Fibroblast of the aortic adventitia (primary cell): ENCODE measurements at regions not wholly inside any gene's neighbourhood (a gene's known extent, or its start where the extent isn't known, plus 50 kb on each side); places are given as distances from the start of the nearest gene placed in this dataset.
"Not testable (repeated sequence)": the region's sequence is repeated elsewhere in the genome, so short reads cannot be mapped to it uniquely, and the experiment has no call there.

Source experiments
- DNase-seq: peaks from one replicate; pipeline ENCODE4 v3.0.0-alpha.2; 2010; ENCODE audit warnings: low read depth
- H3K4me3 ChIP-seq: 2 replicates; pipeline ENCODE4 v1.5.1; 2011; ENCODE audit warnings: low read depth, mild to moderate bottlenecking, control low read depth, low read length, moderate library complexity
- CTCF ChIP-seq: IDR thresholded peaks from 2 replicates; pipeline ENCODE4 v1.5.1; 2011; ENCODE audit warnings: mild to moderate bottlenecking, low read length, control low read depth, inconsistent platforms; ENCODE audit not compliant: insufficient read depth

GRCh38 chr5:16987776-16988175 is 51.7 kb upstream of the MYO10 start:
- TF ChIP-seq CTCF, result no peak
- no peak for DNase-seq
- no peak overlapping the region for H3K4me3 ChIP-seq

- not testable (repeated sequence) for DNase-seq, H3K4me3 ChIP-seq
Observed at GRCh38 chr5:16990817-16991520, 54.9 kb upstream of the MYO10 start.

- DNase-seq, result peak; percentile 73
- no peak for TF ChIP-seq CTCF
- no peak overlapping the region for H3K4me3 ChIP-seq
Observed at GRCh38 chr5:16992006-16992405, 55.9 kb upstream of the MYO10 start.

GRCh38 chr5:16992444-16992843 is 56.4 kb upstream of the MYO10 start:
- TF ChIP-seq CTCF, result no peak
- no peak overlapping the region for H3K4me3 ChIP-seq
- peak; percentile 32 for DNase-seq

- no peak for DNase-seq
- no peak overlapping the region for H3K4me3 ChIP-seq
Observed at GRCh38 chr5:16994565-16994964, 58.5 kb upstream of the MYO10 start.

GRCh38 chr5:16995372-16995771 is 59.3 kb upstream of the MYO10 start:
- TF ChIP-seq CTCF, result no peak
- H3K4me3 ChIP-seq, result no peak overlapping the region
- DNase-seq, result peak; percentile 53

More at GRCh38 chr5:16994565-16994964, 58.5 kb upstream of the MYO10 start:
- no peak for TF ChIP-seq CTCF

GRCh38 chr5:17000291-17000939 is 64.3 kb upstream of the MYO10 start:
- DNase-seq, result peak; percentile 98
- no peak overlapping the region for H3K4me3 ChIP-seq
- no peak for TF ChIP-seq CTCF
